CD4-positive, alpha-beta T cell (primary cell): ENCODE measurements at regions not wholly inside any gene's neighbourhood (a gene's known extent, or its start where the extent isn't known, plus 50 kb on each side); places are given as distances from the start of the nearest gene placed in this dataset.
"Not testable (repeated sequence)": the region's sequence is repeated elsewhere in the genome, so short reads cannot be mapped to it uniquely, and the experiment has no call there.

Source experiments
- ATAC-seq: fragments of 200-7000 bp; cut with Tn5 transposase; one replicate; pipeline ENCODE4 v1.10.0; 2022; ENCODE audit warnings: mild to moderate bottlenecking; ENCODE audit not compliant: poor library complexity
- CTCF ChIA-PET: fragments of 350-600 bp; sonication (Branson Sonifier 250); formaldehyde crosslinking; loops from one replicate; lab custom pipeline; 2021; ENCODE audit warnings: antibody characterized with exemption, inconsistent platforms; lab: Charles Lee
- POLR2A ChIA-PET: fragments of 350-600 bp; sonication (Branson Sonifier 250); formaldehyde crosslinking; loops from one replicate; lab custom pipeline; 2021; ENCODE audit warnings: antibody characterized with exemption, inconsistent platforms; lab: Charles Lee
- DNase-seq, 14 experiments: peaks; one replicate each; pipeline ENCODE4 v3.0.0-alpha.2; 2013 to 2020; ENCODE audit warnings: mixed read lengths in 2 of 14
- H3K27ac ChIP-seq, 2 donors: one replicate each; pipeline versions ENCODE4 v1.5.1 to v1.7.0; 2013; ENCODE audit warnings: low read length in 2 of 2, low read depth in 1 of 2, mild to moderate bottlenecking in 1 of 2
- H3K27me3 ChIP-seq, 2 experiments: 1 replicate in 1 of 2; 2 replicates in 1 of 2; pipeline versions ENCODE4 v1.6.1 to v1.7.0; 2013; ENCODE audit warnings: low read length in 2 of 2, control low read depth in 1 of 2, mild to moderate bottlenecking in 1 of 2, moderate library complexity in 1 of 2; ENCODE audit not compliant: insufficient read depth in 2 of 2, control insufficient read depth in 1 of 2
- H3K36me3 ChIP-seq: one replicate; pipeline ENCODE4 v1.6.1; 2013; ENCODE audit warnings: low read length, control low read depth; ENCODE audit not compliant: insufficient read depth
- H3K4me1 ChIP-seq: one replicate; pipeline ENCODE4 v1.6.1; 2013; ENCODE audit warnings: low read length, control low read depth; ENCODE audit not compliant: insufficient read depth
- H3K4me3 ChIP-seq: one replicate; pipeline ENCODE4 v1.5.1; 2013; ENCODE audit warnings: mild to moderate bottlenecking, low read length, moderate library complexity
- H3K9me3 ChIP-seq, 2 experiments: 1 replicate in 1 of 2; 2 replicates in 1 of 2; pipeline versions ENCODE4 v1.6.1 to v1.7.0; 2013; ENCODE audit warnings: low read length in 2 of 2, mild to moderate bottlenecking in 2 of 2, control low read depth in 1 of 2, moderate library complexity in 1 of 2; ENCODE audit not compliant: control insufficient read depth in 1 of 2, insufficient read depth in 1 of 2
- H3K27ac Mint-ChIP-seq: one replicate; pipeline ENCODE4 v1.8.0; 2020; ENCODE audit warnings: mixed read lengths
- H3K27me3 Mint-ChIP-seq: one replicate; pipeline ENCODE4 v1.8.0; 2021; ENCODE audit warnings: mixed read lengths
- H3K36me3 Mint-ChIP-seq: one replicate; pipeline ENCODE4 v1.8.0; 2021; ENCODE audit warnings: low read depth, mixed read lengths
- H3K4me1 Mint-ChIP-seq: one replicate; pipeline ENCODE4 v1.8.0; 2021; ENCODE audit warnings: low read depth, mixed read lengths
- H3K4me3 Mint-ChIP-seq: one replicate; pipeline ENCODE4 v1.8.0; 2020; ENCODE audit warnings: mild to moderate bottlenecking, mixed read lengths
- H3K9me3 Mint-ChIP-seq: one replicate; pipeline ENCODE4 v1.8.0; 2020; ENCODE audit warnings: mixed read lengths
- CTCF ChIP-seq: fragments of 200-600 bp; IDR thresholded peaks from one replicate; pipeline ENCODE4 v1.8.0; 2022; ENCODE audit warnings: antibody characterized with exemption, mild to moderate bottlenecking
- intact Hi-C, 2 experiments: fragments of 100-400 bp; cut with DNase I in 1 of 2; cut with micrococcal nuclease in 1 of 2; formaldehyde crosslinking; loops; one replicate each; pipeline versions ENCODE4 v1.15.1 to v1.9.0; 2023 to 2025; cut with DNase I, micrococcal nuclease

DNA sequence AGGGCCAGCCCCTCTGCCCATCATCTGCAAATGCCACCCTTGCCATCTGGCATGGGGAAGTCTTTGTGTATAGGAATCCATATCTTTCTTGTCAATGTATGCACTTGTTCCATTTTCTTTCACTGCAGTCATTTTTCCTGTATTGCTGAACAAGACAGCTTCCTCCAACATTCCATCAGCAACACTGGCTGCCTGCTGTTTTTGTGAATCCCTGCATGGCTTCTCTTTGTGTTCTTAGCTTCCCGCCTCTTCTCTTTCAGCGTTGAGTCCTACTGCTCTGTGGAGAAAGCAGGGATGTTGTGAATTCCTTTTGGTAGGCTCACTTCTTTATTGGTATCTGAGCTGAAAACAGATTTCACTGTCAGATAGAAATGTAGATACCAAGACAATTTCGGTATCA is 150.0 kb downstream of the LPIN1 start:
- no peaks in the 10 kb centered on the region for H3K36me3 ChIP-seq
- no peak overlapping the region for H3K27ac ChIP-seq
- POLR2A ChIA-PET: no interaction called here
- no peak overlapping the region for H3K4me3 Mint-ChIP-seq
- no peak for DNase-seq
- no peaks in the 10 kb centered on the region for H3K9me3 Mint-ChIP-seq
- H3K4me1 ChIP-seq: no peaks in the 10 kb centered on the region
- no peak for TF ChIP-seq CTCF
- ATAC-seq: no peak
- H3K36me3 Mint-ChIP-seq: no peaks in the 10 kb centered on the region
- no peaks in the 10 kb centered on the region for H3K27me3 ChIP-seq
- no peak overlapping the region for H3K4me3 ChIP-seq
- H3K9me3 ChIP-seq: no peaks in the 10 kb centered on the region
- CTCF ChIA-PET: no interaction called here
- no peaks in the 10 kb centered on the region for H3K27me3 Mint-ChIP-seq
- H3K27ac Mint-ChIP-seq: no peak overlapping the region
- intact Hi-C loops: no loop called here
- H3K4me1 Mint-ChIP-seq: no peaks in the 10 kb centered on the region

- DNase-seq: no peak
- H3K4me1 ChIP-seq: no peaks in the 10 kb centered on the region
- no peaks in the 10 kb centered on the region for H3K27me3 ChIP-seq
- Mint-ChIP-seq H3K36me3 (no peaks in the 10 kb centered on the region), H3K27me3 (no peaks in the 10 kb centered on the region), H3K4me3 (no peak overlapping the region), H3K4me1 (no peaks in the 10 kb centered on the region), H3K9me3 (no peaks in the 10 kb centered on the region), H3K27ac (no peak overlapping the region)
- POLR2A ChIA-PET: no interaction called here
- H3K9me3 ChIP-seq: no peaks in the 10 kb centered on the region
- intact Hi-C loops: no loop called here
- H3K4me3 ChIP-seq: no peak overlapping the region
- TF ChIP-seq CTCF: no peak
- no peaks in the 10 kb centered on the region for H3K36me3 ChIP-seq
- no peak for ATAC-seq
- H3K27ac ChIP-seq: no peak overlapping the region
- CTCF ChIA-PET: interaction anchor here (0.7 kb wide), 1 partner anchor 658 kb away, joined by 3 read pairs; no protein-coding TSS in a partner anchor
Observed at GRCh38 chr2:11898576-11898975, 152.1 kb downstream of the LPIN1 start.

DNA sequence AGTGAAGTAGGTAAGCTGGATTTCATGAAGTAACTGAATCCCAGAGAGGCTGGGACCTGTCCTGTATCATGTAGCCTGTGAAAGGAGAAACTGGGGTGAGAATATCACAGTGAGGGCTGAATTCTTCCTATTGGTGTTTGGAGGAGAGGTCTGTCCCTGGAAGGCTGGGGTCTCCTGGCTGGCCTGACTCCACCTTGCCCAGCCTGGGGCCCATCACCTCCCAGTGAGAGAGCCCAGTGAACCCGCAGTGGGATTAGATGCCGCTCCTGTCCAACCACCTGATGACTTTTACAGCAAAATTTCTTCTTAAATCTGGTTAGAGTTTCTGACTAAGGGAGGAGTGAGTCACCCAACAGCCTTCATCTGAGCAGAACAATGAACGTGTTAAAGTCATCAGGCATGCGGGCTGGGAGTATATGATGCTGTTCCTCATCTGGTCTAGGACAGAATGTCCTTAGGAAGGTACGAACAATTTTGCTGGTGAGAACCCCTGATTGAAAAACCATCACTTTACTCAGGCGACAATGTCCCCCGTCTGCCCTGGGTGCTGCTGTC is 152.9 kb downstream of the LPIN1 start:
- H3K27ac Mint-ChIP-seq: no peak overlapping the region

DNA sequence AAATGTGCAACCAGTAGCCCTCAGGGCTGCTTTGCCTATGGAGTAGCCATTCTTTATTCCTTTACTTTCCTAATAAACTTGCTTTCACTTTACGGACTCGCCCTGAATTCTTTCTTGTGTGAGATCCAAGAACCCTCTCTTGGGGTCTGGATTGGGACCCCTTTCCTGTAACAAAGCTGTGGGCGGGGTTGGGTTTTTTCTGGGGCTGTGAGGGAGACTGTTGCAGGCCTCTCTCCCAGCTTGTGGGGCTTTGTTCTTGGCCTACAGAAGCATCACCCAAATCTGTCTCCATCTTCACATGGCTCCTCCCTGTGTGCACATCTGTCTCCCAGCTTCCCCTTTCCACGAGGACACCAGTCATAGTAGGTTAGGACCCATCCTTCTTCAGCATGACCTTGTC is 154.5 kb downstream of the LPIN1 start:
- H3K4me3 ChIP-seq, DNase-seq, ATAC-seq, H3K4me1 ChIP-seq, H3K27ac ChIP-seq, H3K36me3 ChIP-seq, CTCF ChIA-PET, H3K9me3 Mint-ChIP-seq, H3K9me3 ChIP-seq, intact Hi-C loops, H3K4me1 Mint-ChIP-seq, H3K4me3 Mint-ChIP-seq, H3K36me3 Mint-ChIP-seq, H3K27me3 ChIP-seq, POLR2A ChIA-PET, H3K27me3 Mint-ChIP-seq, H3K27ac Mint-ChIP-seq: not testable (repeated sequence)

More for the DNA sequence above, 152.9 kb downstream of the LPIN1 start:
- ATAC-seq (no peak), DNase-seq (no peak)
- Mint-ChIP-seq H3K27me3 (no peaks in the 10 kb centered on the region), H3K4me3 (no peak overlapping the region), H3K4me1 (no peaks in the 10 kb centered on the region), H3K9me3 (no peaks in the 10 kb centered on the region), H3K36me3 (no peaks in the 10 kb centered on the region)
- no peaks in the 10 kb centered on the region for H3K27me3 ChIP-seq
- ChIA-PET CTCF (interaction anchor here (0.5 kb wide), 1 partner anchor 897 kb away, joined by 5 read pairs; no protein-coding TSS in a partner anchor), POLR2A (no interaction called here)
- TF ChIP-seq CTCF: no peak
- no peaks in the 10 kb centered on the region for H3K9me3 ChIP-seq
- no peaks in the 10 kb centered on the region for H3K4me1 ChIP-seq
- intact Hi-C loops: no loop called here
- no peak overlapping the region for H3K27ac ChIP-seq
- H3K4me3 ChIP-seq: no peak overlapping the region
- no peaks in the 10 kb centered on the region for H3K36me3 ChIP-seq
